H9 (cell line): ENCODE measurements at regions not wholly inside any gene's neighbourhood (a gene's known extent, or its start where the extent isn't known, plus 50 kb on each side); places are given as distances from the start of the nearest gene placed in this dataset.
"Not testable (repeated sequence)": the region's sequence is repeated elsewhere in the genome, so short reads cannot be mapped to it uniquely, and the experiment has no call there.

Experiments used
- DNase-seq: peaks from one replicate; pipeline ENCODE4 v3.0.0-alpha.2; 2017
- H2AFZ ChIP-seq: one replicate; pipeline ENCODE4 v1.6.1; 2013; ENCODE audit warnings: mild to moderate bottlenecking, low read length, control low read depth, moderate library complexity
- H2AK5ac ChIP-seq: 2 replicates; pipeline ENCODE4 v1.6.1; 2013; ENCODE audit warnings: low read length, control low read depth, mixed read lengths; ENCODE audit not compliant: insufficient read length
- H2BK120ac ChIP-seq: one replicate; pipeline ENCODE4 v1.6.1; 2013; ENCODE audit warnings: low read depth, mild to moderate bottlenecking, low read length, control low read depth, inconsistent platforms; ENCODE audit not compliant: poor library complexity, severe bottlenecking
- H2BK12ac ChIP-seq: 2 replicates; pipeline ENCODE4 v1.6.1; 2013; ENCODE audit warnings: low read length, control low read depth, mixed read lengths, low read depth; ENCODE audit not compliant: insufficient read length
- H2BK15ac ChIP-seq: 2 replicates; pipeline ENCODE4 v1.6.1; 2013; ENCODE audit warnings: low read depth, low read length, control low read depth
- H2BK20ac ChIP-seq: one replicate; pipeline ENCODE4 v1.6.1; 2013; ENCODE audit warnings: low read depth, mild to moderate bottlenecking, low read length, control low read depth, inconsistent platforms; ENCODE audit not compliant: poor library complexity, severe bottlenecking
- H2BK5ac ChIP-seq: 2 replicates; pipeline ENCODE4 v1.6.1; 2013; ENCODE audit warnings: low read length, control low read depth, mixed read lengths; ENCODE audit not compliant: insufficient read length
- H3K14ac ChIP-seq: 2 replicates; pipeline ENCODE4 v1.6.1; 2013; ENCODE audit warnings: low read length, control low read depth; ENCODE audit not compliant: insufficient read depth
- H3K18ac ChIP-seq: 2 replicates; pipeline ENCODE4 v1.6.1; 2013; ENCODE audit warnings: low read depth, mild to moderate bottlenecking, mixed read lengths, low read length, control low read depth; ENCODE audit not compliant: insufficient read length
- H3K23ac ChIP-seq: 2 replicates; pipeline ENCODE4 v1.6.1; 2013; ENCODE audit warnings: low read length, control low read depth, mixed read lengths, low read depth; ENCODE audit not compliant: insufficient read length
- H3K23me2 ChIP-seq: 2 replicates; pipeline ENCODE4 v1.6.1; 2013; ENCODE audit warnings: low read depth, mild to moderate bottlenecking, mixed read lengths, low read length, control low read depth; ENCODE audit not compliant: insufficient read length, poor library complexity, severe bottlenecking
- H3K27ac ChIP-seq: 2 replicates; pipeline ENCODE4 v1.5.1; 2013; ENCODE audit warnings: low read length, control low read depth, mixed read lengths, low read depth; ENCODE audit not compliant: insufficient read length
- H3K27me3 ChIP-seq: 2 replicates; pipeline ENCODE4 v1.6.1; 2013; ENCODE audit warnings: low read length, control low read depth, inconsistent platforms; ENCODE audit not compliant: insufficient read depth
- H3K4ac ChIP-seq: 2 replicates; pipeline ENCODE4 v1.6.1; 2013; ENCODE audit warnings: low read depth, mild to moderate bottlenecking, control low read depth, inconsistent platforms, low read length, moderate library complexity
- H3K4me1 ChIP-seq: 2 replicates; pipeline ENCODE4 v1.6.1; 2013; ENCODE audit warnings: low read length, control low read depth, inconsistent platforms; ENCODE audit not compliant: insufficient read depth
- H3K4me2 ChIP-seq: 2 replicates; pipeline ENCODE4 v1.6.1; 2013; ENCODE audit warnings: low read length, control low read depth, mixed read lengths; ENCODE audit not compliant: insufficient read length, insufficient read depth
- H3K56ac ChIP-seq: 2 replicates; pipeline ENCODE4 v1.6.1; 2013; ENCODE audit warnings: low read depth, mild to moderate bottlenecking, mixed read lengths, low read length, control low read depth; ENCODE audit not compliant: insufficient read length
- H3K79me1 ChIP-seq: 2 replicates; pipeline ENCODE4 v1.6.1; 2013; ENCODE audit warnings: low read depth, mild to moderate bottlenecking, moderate library complexity, low read length, control low read depth, inconsistent platforms; ENCODE audit not compliant: insufficient read depth, poor library complexity, severe bottlenecking
- H3K79me2 ChIP-seq: 2 replicates; pipeline ENCODE4 v1.6.1; 2013; ENCODE audit warnings: low read length, control low read depth, inconsistent platforms; ENCODE audit not compliant: insufficient read depth
- H3K9ac ChIP-seq: 2 replicates; pipeline ENCODE4 v1.6.1; 2013; ENCODE audit warnings: low read length, control low read depth, mixed read lengths; ENCODE audit not compliant: insufficient read length; ENCODE audit errors: extremely low read depth
- H3K9me3 ChIP-seq: one replicate; pipeline ENCODE4 v1.6.1; 2013; ENCODE audit warnings: low read depth, low read length, inconsistent platforms; ENCODE audit not compliant: control insufficient read depth
- H3T11ph ChIP-seq: one replicate; pipeline ENCODE4 v1.6.1; 2013; ENCODE audit warnings: mild to moderate bottlenecking, low read length, control low read depth, inconsistent platforms
- H4K20me1 ChIP-seq: one replicate; pipeline ENCODE4 v1.6.1; 2013; ENCODE audit not compliant: control insufficient read depth, insufficient read length, insufficient read depth
- H4K5ac ChIP-seq: 2 replicates; pipeline ENCODE4 v1.6.1; 2013; ENCODE audit warnings: low read depth, mild to moderate bottlenecking, mixed read lengths, low read length, control low read depth; ENCODE audit not compliant: insufficient read length
- H4K8ac ChIP-seq: replicated peaks from 2 replicates; pipeline ENCODE4 v1.6.1; 2013; ENCODE audit warnings: low read length, control low read depth, mixed read lengths, low read depth; ENCODE audit not compliant: insufficient read length
- H4K91ac ChIP-seq: 2 replicates; pipeline ENCODE4 v1.6.1; 2013; ENCODE audit warnings: low read depth, mild to moderate bottlenecking, moderate library complexity, mixed read lengths, low read length, control low read depth; ENCODE audit not compliant: insufficient read length
- H3K27ac Mint-ChIP-seq, 3 experiments: 2 replicates in 2 of 3; 3 replicates in 1 of 3; pipeline ENCODE4 v1.8.0; 2020 to 2021; ENCODE audit warnings: mixed read lengths in 3 of 3, mild to moderate bottlenecking in 1 of 3, moderate library complexity in 1 of 3
- H3K27me3 Mint-ChIP-seq: 2 replicates; pipeline ENCODE4 v1.8.0; 2021; ENCODE audit warnings: low read depth, mild to moderate bottlenecking, moderate library complexity, mixed read lengths
- H3K36me3 Mint-ChIP-seq, 3 experiments: 2 replicates in 2 of 3; 3 replicates in 1 of 3; pipeline ENCODE4 v1.8.0; 2020 to 2021; ENCODE audit warnings: low read depth in 3 of 3, mixed read lengths in 3 of 3; ENCODE audit not compliant: insufficient read depth in 1 of 3
- H3K4me1 Mint-ChIP-seq, 2 experiments: 2 replicates each; pipeline ENCODE4 v1.8.0; 2020; ENCODE audit warnings: mixed read lengths in 2 of 2
- H3K4me3 Mint-ChIP-seq, 2 experiments: 2 replicates in 1 of 2; 3 replicates in 1 of 2; pipeline ENCODE4 v1.8.0; 2020 to 2021; ENCODE audit warnings: mild to moderate bottlenecking in 2 of 2, mixed read lengths in 2 of 2, moderate library complexity in 1 of 2
- H3K9me3 Mint-ChIP-seq, 2 experiments: 2 replicates in 1 of 2; 3 replicates in 1 of 2; pipeline ENCODE4 v1.8.0; 2020; ENCODE audit warnings: mild to moderate bottlenecking in 2 of 2, mixed read lengths in 2 of 2, moderate library complexity in 1 of 2
- WGBS: extraction: QIAGEN DNeasy Blood & Tissue Kit; methylation state at CpG from one replicate; pipeline ENCODE4 v1.1.7; 2013; ENCODE audit warnings: missing lambda C conversion rate, low lambda C conversion rate, mixed read lengths; ENCODE audit not compliant: insufficient read length; ENCODE audit errors: extremely low coverage; 5-methylcytosine and 5-hydroxymethylcytosine counted together
- TF ChIP-seq, protein P1 (sequence below): fragments of 200-600 bp; sonication (generic); conservative IDR thresholded peaks from 3 replicates; pipeline ENCODE4 v1.8.0; 2021; ENCODE audit warnings: antibody characterized with exemption, mild to moderate bottlenecking

DNA sequence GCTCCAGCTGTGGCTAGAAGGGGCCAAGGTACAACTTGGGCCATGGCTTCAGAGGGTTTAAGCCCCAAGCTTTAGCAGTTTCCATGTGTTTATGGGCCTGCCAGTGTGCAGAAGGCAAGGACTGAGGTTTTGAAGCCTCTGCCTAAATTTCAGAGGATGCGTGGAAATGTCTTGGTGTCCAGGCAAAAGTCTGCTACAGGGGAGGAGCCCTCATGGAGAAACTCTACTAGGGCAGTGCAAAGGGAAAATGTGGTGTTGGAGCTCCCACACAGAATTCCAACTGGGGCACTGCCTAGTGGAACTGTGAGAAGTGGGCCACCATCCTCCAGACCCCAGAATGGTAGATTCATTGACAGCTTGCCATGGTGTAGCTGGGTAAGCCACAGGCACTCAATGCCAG is 527.2 kb upstream of the RORB start:
- H3K27ac ChIP-seq: no peak overlapping the region
- H3K27me3 Mint-ChIP-seq: no peaks in the 10 kb centered on the region

DNA sequence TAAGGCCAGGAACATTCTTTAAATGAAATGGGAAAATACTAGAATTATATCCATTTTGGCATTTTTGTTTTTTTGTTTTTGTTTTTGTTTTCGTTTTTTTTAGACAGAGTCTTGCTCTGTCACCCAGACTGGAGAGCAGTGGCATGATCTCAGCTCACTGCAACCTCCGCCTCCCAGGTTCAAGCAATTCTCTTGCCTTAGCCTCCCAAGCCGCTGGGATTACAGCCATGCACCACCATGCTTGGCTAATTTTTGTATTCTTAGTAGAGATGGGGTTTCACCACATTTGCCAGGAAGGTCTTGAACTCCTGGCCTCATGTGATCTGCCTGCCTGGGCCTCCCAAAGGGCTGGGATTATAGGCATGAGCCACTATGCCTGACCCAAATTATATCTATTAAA is 520.7 kb upstream of the RORB start:
- not testable (repeated sequence) for H4K20me1 ChIP-seq, H3K23ac ChIP-seq, H3K79me1 ChIP-seq, H3K4ac ChIP-seq, H3K27ac ChIP-seq, H3K9ac ChIP-seq, H3K9me3 Mint-ChIP-seq, H3K27me3 Mint-ChIP-seq, H3K23me2 ChIP-seq, H2BK15ac ChIP-seq, H2BK120ac ChIP-seq, H3K14ac ChIP-seq, H3K79me2 ChIP-seq, H3K56ac ChIP-seq, H2AFZ ChIP-seq, H3K36me3 Mint-ChIP-seq, H3K4me3 Mint-ChIP-seq, H4K8ac ChIP-seq, H3K4me1 Mint-ChIP-seq, H3K27me3 ChIP-seq, H3T11ph ChIP-seq, H3K27ac Mint-ChIP-seq, H2BK20ac ChIP-seq, DNase-seq, H3K9me3 ChIP-seq, H2BK5ac ChIP-seq, H3K4me2 ChIP-seq, H4K5ac ChIP-seq, H4K91ac ChIP-seq, H2AK5ac ChIP-seq, H3K4me1 ChIP-seq, H3K18ac ChIP-seq, H2BK12ac ChIP-seq
- WGBS: no CpG with 5 or more reads among the region's 3 CpGs

More for the DNA sequence above, 527.2 kb upstream of the RORB start:
- peaks cover 0 to 3% of the 10 kb centered on the region in 2 experiments; a peak in 1 of 4 replicates for H3K4me1 Mint-ChIP-seq
- Histone ChIP-seq H4K8ac (no peak overlapping the region), H3K79me1 (no peaks in the 10 kb centered on the region), H3K4ac (no peak overlapping the region), H2BK120ac (no peak overlapping the region), H2BK5ac (no peak overlapping the region), H3K23me2 (no peaks in the 10 kb centered on the region), H4K20me1 (no peaks in the 10 kb centered on the region), H3K79me2 (no peaks in the 10 kb centered on the region), H2BK20ac (no peak overlapping the region), H2BK12ac (no peak overlapping the region), H3K4me1 (no peaks in the 10 kb centered on the region), H3K27me3 (no peaks in the 10 kb centered on the region), H3T11ph (no peak overlapping the region), H4K5ac (no peak overlapping the region), H2AFZ (no peak overlapping the region), H4K91ac (no peak overlapping the region), H3K9ac (no peak overlapping the region), H2BK15ac (no peak overlapping the region), H3K56ac (no peak overlapping the region), H3K9me3 (peaks cover 15% of the 10 kb centered on the region), H3K23ac (no peak overlapping the region), H3K18ac (no peak overlapping the region), H3K4me2 (no peak overlapping the region), H3K14ac (no peak overlapping the region), H2AK5ac (no peak overlapping the region)
- H3K9me3 Mint-ChIP-seq: peaks cover 24 to 27% of the 10 kb centered on the region in 2 experiments
- H3K27ac Mint-ChIP-seq: no peak overlapping the region
- no CpG with 5 or more reads among the region's 1 CpG for WGBS
- TF ChIP-seq, protein P1, sequence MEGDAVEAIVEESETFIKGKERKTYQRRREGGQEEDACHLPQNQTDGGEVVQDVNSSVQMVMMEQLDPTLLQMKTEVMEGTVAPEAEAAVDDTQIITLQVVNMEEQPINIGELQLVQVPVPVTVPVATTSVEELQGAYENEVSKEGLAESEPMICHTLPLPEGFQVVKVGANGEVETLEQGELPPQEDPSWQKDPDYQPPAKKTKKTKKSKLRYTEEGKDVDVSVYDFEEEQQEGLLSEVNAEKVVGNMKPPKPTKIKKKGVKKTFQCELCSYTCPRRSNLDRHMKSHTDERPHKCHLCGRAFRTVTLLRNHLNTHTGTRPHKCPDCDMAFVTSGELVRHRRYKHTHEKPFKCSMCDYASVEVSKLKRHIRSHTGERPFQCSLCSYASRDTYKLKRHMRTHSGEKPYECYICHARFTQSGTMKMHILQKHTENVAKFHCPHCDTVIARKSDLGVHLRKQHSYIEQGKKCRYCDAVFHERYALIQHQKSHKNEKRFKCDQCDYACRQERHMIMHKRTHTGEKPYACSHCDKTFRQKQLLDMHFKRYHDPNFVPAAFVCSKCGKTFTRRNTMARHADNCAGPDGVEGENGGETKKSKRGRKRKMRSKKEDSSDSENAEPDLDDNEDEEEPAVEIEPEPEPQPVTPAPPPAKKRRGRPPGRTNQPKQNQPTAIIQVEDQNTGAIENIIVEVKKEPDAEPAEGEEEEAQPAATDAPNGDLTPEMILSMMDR: no peak
- no peak for DNase-seq
- H3K36me3 Mint-ChIP-seq: peaks cover 19 to 33% (median 31%) of the 10 kb centered on the region in 3 experiments
- H3K4me3 Mint-ChIP-seq: no peak overlapping the region
